Endothelial cell of umbilical vein (primary cell): ENCODE measurements at regions not wholly inside any gene's neighbourhood (a gene's known extent, or its start where the extent isn't known, plus 50 kb on each side); places are given as distances from the start of the nearest gene placed in this dataset.

Source experiments
- EZH2 ChIP-seq: IDR thresholded peaks from 2 replicates; pipeline ENCODE4 v1.6.1; 2012; ENCODE audit warnings: borderline replicate concordance, low read depth, mild to moderate bottlenecking, moderate library complexity, low read length, inconsistent platforms; ENCODE audit not compliant: severe bottlenecking
- FOS ChIP-seq: IDR thresholded peaks from 2 replicates; pipeline ENCODE4 v1.6.1; 2011; ENCODE audit warnings: mild to moderate bottlenecking, low read length, moderate library complexity, borderline replicate concordance; ENCODE audit not compliant: insufficient read depth
- GATA2 ChIP-seq: IDR thresholded peaks from 2 replicates; pipeline ENCODE4 v1.7.0; 2011; ENCODE audit warnings: low read depth, mild to moderate bottlenecking, moderate library complexity, mixed read lengths, low read length; ENCODE audit not compliant: insufficient read length, insufficient read depth
- MYC ChIP-seq: IDR thresholded peaks from one replicate; pipeline ENCODE4 v1.6.1; 2011; ENCODE audit warnings: mild to moderate bottlenecking, low read depth, low read length
- POLR2A ChIP-seq: IDR thresholded peaks from 2 replicates; pipeline ENCODE4 v1.6.1; 2012; ENCODE audit warnings: low read depth, mild to moderate bottlenecking, control low read depth, low read length
- POLR2AphosphoS5 ChIP-seq: IDR thresholded peaks from 2 replicates; pipeline ENCODE4 v1.6.1; 2012; ENCODE audit warnings: low read depth, mild to moderate bottlenecking, control low read depth, low read length, moderate library complexity; ENCODE audit not compliant: insufficient read depth
- TF ChIP-seq, protein P1 (sequence below), 2 donors: IDR thresholded peaks; 1 replicate in 1 of 2; 2 replicates in 1 of 2; pipeline ENCODE4 v1.5.1; 2011; ENCODE audit warnings: low read length in 2 of 2, mild to moderate bottlenecking in 2 of 2, moderate library complexity in 2 of 2, control low read depth in 1 of 2, inconsistent platforms in 1 of 2, low read depth in 1 of 2; ENCODE audit not compliant: insufficient read depth in 1 of 2; ENCODE audit errors: extremely low read depth in 1 of 2

DNA sequence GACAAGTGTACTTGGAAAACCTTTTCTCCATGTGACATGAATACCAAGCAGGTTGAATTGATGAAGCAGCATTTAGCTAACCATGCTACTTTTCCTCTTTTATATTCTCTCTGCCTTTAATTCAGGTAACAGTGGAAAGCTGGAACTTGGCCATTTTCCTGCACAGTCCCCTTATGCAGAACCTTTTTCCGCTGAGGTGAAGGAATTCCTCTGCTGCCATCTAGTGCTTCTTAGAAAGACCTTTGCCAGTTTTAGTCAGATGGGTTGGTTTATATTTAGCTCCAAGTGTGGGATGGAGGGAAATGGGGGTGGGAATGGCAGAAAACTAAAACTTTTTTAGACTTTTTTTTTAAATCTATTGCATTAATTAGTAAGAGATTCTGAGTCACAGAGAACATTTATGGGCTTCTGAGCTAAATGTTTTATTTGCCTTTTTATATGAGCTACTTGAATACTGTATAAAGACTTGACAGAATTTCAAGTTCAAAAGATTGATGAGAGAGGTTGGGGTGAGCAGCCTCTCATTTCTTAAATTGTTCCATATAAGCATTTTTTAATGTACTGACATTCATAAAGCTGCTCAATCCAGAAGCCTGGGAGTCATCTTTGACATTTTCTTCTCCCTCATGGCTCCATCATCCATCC is 153.9 kb upstream of the ZC3H12C start:
- no peak for TF ChIP-seq EZH2
- no peak for TF ChIP-seq GATA2
- TF ChIP-seq, protein P1, sequence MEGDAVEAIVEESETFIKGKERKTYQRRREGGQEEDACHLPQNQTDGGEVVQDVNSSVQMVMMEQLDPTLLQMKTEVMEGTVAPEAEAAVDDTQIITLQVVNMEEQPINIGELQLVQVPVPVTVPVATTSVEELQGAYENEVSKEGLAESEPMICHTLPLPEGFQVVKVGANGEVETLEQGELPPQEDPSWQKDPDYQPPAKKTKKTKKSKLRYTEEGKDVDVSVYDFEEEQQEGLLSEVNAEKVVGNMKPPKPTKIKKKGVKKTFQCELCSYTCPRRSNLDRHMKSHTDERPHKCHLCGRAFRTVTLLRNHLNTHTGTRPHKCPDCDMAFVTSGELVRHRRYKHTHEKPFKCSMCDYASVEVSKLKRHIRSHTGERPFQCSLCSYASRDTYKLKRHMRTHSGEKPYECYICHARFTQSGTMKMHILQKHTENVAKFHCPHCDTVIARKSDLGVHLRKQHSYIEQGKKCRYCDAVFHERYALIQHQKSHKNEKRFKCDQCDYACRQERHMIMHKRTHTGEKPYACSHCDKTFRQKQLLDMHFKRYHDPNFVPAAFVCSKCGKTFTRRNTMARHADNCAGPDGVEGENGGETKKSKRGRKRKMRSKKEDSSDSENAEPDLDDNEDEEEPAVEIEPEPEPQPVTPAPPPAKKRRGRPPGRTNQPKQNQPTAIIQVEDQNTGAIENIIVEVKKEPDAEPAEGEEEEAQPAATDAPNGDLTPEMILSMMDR (IDR thresholded peaks at IDR 0.05; ENCODE audit: extremely low read depth in 1 of 2, insufficient read depth in 1 of 2, low read depth in 1 of 2, low read length in 2 of 2), result peak; percentile 57 to 61
- TF ChIP-seq POLR2A, result no peak
- TF ChIP-seq POLR2AphosphoS5, result no peak
- TF ChIP-seq MYC, result no peak
- TF ChIP-seq FOS, result no peak
